WTC11 (cell line): ENCODE measurements at regions not wholly inside any gene's neighbourhood (a gene's known extent, or its start where the extent isn't known, plus 50 kb on each side); places are given as distances from the start of the nearest gene placed in this dataset.

ENCODE experiments used
- ATF1 ChIP-seq: sonication (generic); formaldehyde crosslinking; IDR thresholded peaks from 2 replicates; pipeline ENCODE4 v1.8.1; 2023; ENCODE audit warnings: mild to moderate bottlenecking, moderate library complexity, missing genetic modification reagents
- CTCF ChIP-seq: fragments of 200-600 bp; IDR thresholded peaks from 2 replicates; pipeline ENCODE4 v1.8.0; 2022; ENCODE audit warnings: antibody characterized with exemption
- IRF2 ChIP-seq: sonication (generic); formaldehyde crosslinking; IDR thresholded peaks from 2 replicates; pipeline ENCODE4 v1.8.0; 2022; ENCODE audit warnings: low read depth, missing genetic modification reagents, borderline replicate concordance
- NFYB ChIP-seq: sonication (generic); formaldehyde crosslinking; conservative IDR thresholded peaks from 2 replicates; pipeline ENCODE4 v1.8.0; 2022; ENCODE audit warnings: low read depth, missing genetic modification reagents
- NR3C1 ChIP-seq: sonication (generic); formaldehyde crosslinking; conservative IDR thresholded peaks from 2 replicates; pipeline ENCODE4 v1.8.1; 2023; ENCODE audit warnings: low read depth, mild to moderate bottlenecking, missing genetic modification reagents
- RELA ChIP-seq: sonication (generic); formaldehyde crosslinking; IDR thresholded peaks from 2 replicates; pipeline ENCODE4 v1.8.1; 2022; ENCODE audit warnings: missing genetic modification reagents, mild to moderate bottlenecking, borderline replicate concordance
- SMAD3 ChIP-seq: sonication (generic); formaldehyde crosslinking; IDR thresholded peaks from 2 replicates; pipeline ENCODE4 v1.8.0; 2022; ENCODE audit warnings: missing genetic modification reagents, mild to moderate bottlenecking, borderline replicate concordance
- SP1 ChIP-seq: sonication (generic); formaldehyde crosslinking; conservative IDR thresholded peaks from 2 replicates; pipeline ENCODE4 v1.8.1; 2022; ENCODE audit warnings: missing genetic modification reagents
- ZNF138 ChIP-seq: sonication (generic); formaldehyde crosslinking; conservative IDR thresholded peaks from 2 replicates; pipeline ENCODE4 v1.8.1; 2022; ENCODE audit warnings: mild to moderate bottlenecking, moderate library complexity, missing genetic modification reagents
- ZNF281 ChIP-seq: sonication (generic); formaldehyde crosslinking; IDR thresholded peaks from 2 replicates; pipeline ENCODE4 v1.8.0; 2023; ENCODE audit warnings: mild to moderate bottlenecking, missing genetic modification reagents
- ZNF416 ChIP-seq: fragments of 250-450 bp; sonication (Bioruptor Pico); IDR thresholded peaks from 2 replicates; pipeline ENCODE4 v1.9.0; 2021; ENCODE audit warnings: mild to moderate bottlenecking, inconsistent platforms

- no peak for TF ChIP-seq CTCF
- TF ChIP-seq SMAD3 (CRISPR knock-in tag) = no peak
- no peak for TF ChIP-seq ZNF281 (CRISPR knock-in tag)
- TF ChIP-seq ZNF416 (CRISPR knock-in tag) = no peak
- no peak for TF ChIP-seq SP1 (CRISPR knock-in tag)
- no peak for TF ChIP-seq NFYB (CRISPR knock-in tag)
- no peak for TF ChIP-seq NR3C1
- no peak for TF ChIP-seq ZNF138
- TF ChIP-seq RELA = no peak
- TF ChIP-seq ATF1 (CRISPR knock-in tag) = no peak
- TF ChIP-seq IRF2 = no peak
Observed at GRCh38 chr4:120415896-120416295, 349.2 kb upstream of the MAD2L1 start.
